ENCODE measurements at regions not wholly inside any gene's neighbourhood (a gene's known extent, or its start where the extent isn't known, plus 50 kb on each side); places are given as distances from the start of the nearest gene placed in this dataset.

DNA sequence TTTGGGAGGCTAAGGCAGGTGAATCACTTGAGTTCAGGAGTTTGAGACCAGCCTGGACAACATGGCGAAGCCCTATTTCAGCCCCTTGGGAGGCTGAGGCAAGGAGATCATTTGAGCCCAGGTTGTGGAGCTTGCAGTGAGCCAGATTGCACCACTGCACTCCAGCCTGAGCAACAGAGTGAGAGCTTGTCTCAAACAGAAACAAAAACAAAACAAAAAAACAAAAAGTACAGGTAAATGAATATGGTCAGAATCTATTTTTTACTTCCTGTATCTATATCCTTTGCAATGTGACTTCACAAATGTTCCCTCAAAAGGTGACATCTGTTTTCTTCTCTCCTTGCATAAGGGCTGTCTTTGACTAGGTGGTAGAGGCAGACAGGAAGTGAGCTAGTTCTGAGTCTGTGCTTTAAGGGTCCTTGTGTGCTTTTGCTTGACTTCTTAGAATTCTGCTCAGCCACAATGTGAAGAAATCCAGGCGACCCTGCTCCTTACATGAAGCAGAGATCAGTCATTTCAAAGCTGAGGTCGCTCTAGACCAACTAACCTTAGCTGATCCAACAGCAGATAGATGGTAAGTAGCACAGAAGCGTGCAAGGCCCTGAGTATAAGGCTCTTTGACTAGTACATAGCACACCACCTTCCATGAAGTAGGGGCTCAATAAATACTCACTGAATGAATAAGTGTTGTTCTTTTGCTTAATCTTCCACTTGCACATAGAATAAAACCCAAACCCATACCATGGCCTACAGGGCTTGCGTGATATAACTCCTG is 423.2 kb upstream of the PCDH15 start:
- TF ChIP-seq EZH2 (IDR thresholded peaks at IDR 0.05; ENCODE audit: borderline replicate concordance, low read depth, low read length, severe bottlenecking) (no peak), CTCF (IDR thresholded peaks at IDR 0.05; ENCODE audit: borderline replicate concordance, extremely low read depth, low read length, poor library complexity, severe bottlenecking) (no peak)
- Histone ChIP-seq H3K4me1 (ENCODE audit: insufficient read depth, low read length) (no peaks in the 10 kb centered on the region), H3K27ac (ENCODE audit: low read length) (no peak overlapping the region), H3K36me3 (ENCODE audit: insufficient read depth, low read length) (no peaks in the 10 kb centered on the region), H3K4me3 (ENCODE audit: low read depth in 1 of 2, low read length in 2 of 2) (no peak overlapping the region), H3K79me2 (ENCODE audit: insufficient read depth, low read length) (no peaks in the 10 kb centered on the region), H4K20me1 (ENCODE audit: insufficient read depth, low read length) (no peaks in the 10 kb centered on the region), H3K27me3 (ENCODE audit: insufficient read depth, low read length, poor library complexity) (no peaks in the 10 kb centered on the region), H3K4me2 (ENCODE audit: insufficient read depth, low read length) (no peak overlapping the region), H2AFZ (ENCODE audit: low read depth, low read length) (no peak overlapping the region), H3K9ac (ENCODE audit: low read depth, low read length) (no peak overlapping the region), H3K9me3 (ENCODE audit: insufficient read depth, low read length, severe bottlenecking) (no peaks in the 10 kb centered on the region)
- ATAC-seq (ENCODE audit: insufficient read depth, low read depth) = 0 out of 3 replicates have a peak, but pooled peaks have one; percentile 39
- DNase-seq = no peak

- no peak overlapping the region for H2AFZ ChIP-seq (ENCODE audit: low read depth, low read length)
- TF ChIP-seq CTCF (IDR thresholded peaks at IDR 0.05; ENCODE audit: borderline replicate concordance, extremely low read depth, low read length, poor library complexity, severe bottlenecking) (no peak), EZH2 (IDR thresholded peaks at IDR 0.05; ENCODE audit: borderline replicate concordance, low read depth, low read length, severe bottlenecking) (no peak)
These were observed 422.3 kb upstream of the PCDH15 start for GRCh38 chr10:55223352-55223751.

GRCh38 chr10:55220975-55221374 is 419.9 kb upstream of the PCDH15 start:
- H3K4me1 ChIP-seq (ENCODE audit: insufficient read depth, low read length) = no peaks in the 10 kb centered on the region
- H2AFZ ChIP-seq (ENCODE audit: low read depth, low read length) = no peak overlapping the region
- no peak overlapping the region for H3K4me3 ChIP-seq (ENCODE audit: low read depth in 1 of 2, low read length in 2 of 2)
- no peaks in the 10 kb centered on the region for H3K9me3 ChIP-seq (ENCODE audit: insufficient read depth, low read length, severe bottlenecking)
- H4K20me1 ChIP-seq (ENCODE audit: insufficient read depth, low read length) = no peaks in the 10 kb centered on the region
- no peaks in the 10 kb centered on the region for H3K27me3 ChIP-seq (ENCODE audit: insufficient read depth, low read length, poor library complexity)
- no peak for TF ChIP-seq CTCF (IDR thresholded peaks at IDR 0.05; ENCODE audit: borderline replicate concordance, extremely low read depth, low read length, poor library complexity, severe bottlenecking)
- no peak for TF ChIP-seq EZH2 (IDR thresholded peaks at IDR 0.05; ENCODE audit: borderline replicate concordance, low read depth, low read length, severe bottlenecking)
- no peak overlapping the region for H3K9ac ChIP-seq (ENCODE audit: low read depth, low read length)
- ATAC-seq (ENCODE audit: insufficient read depth, low read depth) (no peak), DNase-seq (no peak)
- H3K79me2 ChIP-seq (ENCODE audit: insufficient read depth, low read length) = no peaks in the 10 kb centered on the region
- no peaks in the 10 kb centered on the region for H3K36me3 ChIP-seq (ENCODE audit: insufficient read depth, low read length)
- no peak overlapping the region for H3K27ac ChIP-seq (ENCODE audit: low read length)
- no peak overlapping the region for H3K4me2 ChIP-seq (ENCODE audit: insufficient read depth, low read length)

More at GRCh38 chr10:55223352-55223751, 422.3 kb upstream of the PCDH15 start:
- no peaks in the 10 kb centered on the region for H3K27me3 ChIP-seq (ENCODE audit: insufficient read depth, low read length, poor library complexity)
- H4K20me1 ChIP-seq (ENCODE audit: insufficient read depth, low read length) = no peaks in the 10 kb centered on the region
- H3K9ac ChIP-seq (ENCODE audit: low read depth, low read length) = no peak overlapping the region
- H3K4me1 ChIP-seq (ENCODE audit: insufficient read depth, low read length) = no peaks in the 10 kb centered on the region
- ATAC-seq (ENCODE audit: insufficient read depth, low read depth) (no peak), DNase-seq (no peak)
- no peak overlapping the region for H3K4me3 ChIP-seq (ENCODE audit: low read depth in 1 of 2, low read length in 2 of 2)
- no peak overlapping the region for H3K4me2 ChIP-seq (ENCODE audit: insufficient read depth, low read length)
- no peaks in the 10 kb centered on the region for H3K36me3 ChIP-seq (ENCODE audit: insufficient read depth, low read length)
- H3K79me2 ChIP-seq (ENCODE audit: insufficient read depth, low read length) = no peaks in the 10 kb centered on the region
- H3K27ac ChIP-seq (ENCODE audit: low read length) = no peak overlapping the region
- H3K9me3 ChIP-seq (ENCODE audit: insufficient read depth, low read length, severe bottlenecking) = no peaks in the 10 kb centered on the region

All from DND-41 (cell line).